ENCODE measurements at regions not wholly inside any gene's neighbourhood (a gene's known extent, or its start where the extent isn't known, plus 50 kb on each side); places are given as distances from the start of the nearest gene placed in this dataset.

DNA sequence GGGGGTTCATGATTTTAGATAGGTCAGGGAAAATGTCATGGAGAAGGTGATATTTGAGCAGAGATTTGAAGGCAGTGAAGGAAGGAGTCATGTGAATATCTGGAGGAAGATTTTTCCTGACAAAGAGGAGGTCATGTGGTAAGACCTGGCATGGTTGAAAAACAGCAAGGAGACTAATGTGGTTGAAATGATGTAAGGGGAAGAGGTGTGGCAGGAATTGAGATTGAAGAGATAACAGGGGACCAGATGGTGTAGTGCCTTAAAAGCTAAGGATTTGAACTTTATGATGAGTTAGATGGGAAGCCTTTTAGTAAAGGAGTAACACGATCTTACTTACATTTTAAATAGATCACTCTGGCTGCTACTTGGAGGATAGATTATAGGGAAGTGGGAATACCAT lies 210.9 kb downstream of the RTL9 start:
- TF ChIP-seq, protein P1, sequence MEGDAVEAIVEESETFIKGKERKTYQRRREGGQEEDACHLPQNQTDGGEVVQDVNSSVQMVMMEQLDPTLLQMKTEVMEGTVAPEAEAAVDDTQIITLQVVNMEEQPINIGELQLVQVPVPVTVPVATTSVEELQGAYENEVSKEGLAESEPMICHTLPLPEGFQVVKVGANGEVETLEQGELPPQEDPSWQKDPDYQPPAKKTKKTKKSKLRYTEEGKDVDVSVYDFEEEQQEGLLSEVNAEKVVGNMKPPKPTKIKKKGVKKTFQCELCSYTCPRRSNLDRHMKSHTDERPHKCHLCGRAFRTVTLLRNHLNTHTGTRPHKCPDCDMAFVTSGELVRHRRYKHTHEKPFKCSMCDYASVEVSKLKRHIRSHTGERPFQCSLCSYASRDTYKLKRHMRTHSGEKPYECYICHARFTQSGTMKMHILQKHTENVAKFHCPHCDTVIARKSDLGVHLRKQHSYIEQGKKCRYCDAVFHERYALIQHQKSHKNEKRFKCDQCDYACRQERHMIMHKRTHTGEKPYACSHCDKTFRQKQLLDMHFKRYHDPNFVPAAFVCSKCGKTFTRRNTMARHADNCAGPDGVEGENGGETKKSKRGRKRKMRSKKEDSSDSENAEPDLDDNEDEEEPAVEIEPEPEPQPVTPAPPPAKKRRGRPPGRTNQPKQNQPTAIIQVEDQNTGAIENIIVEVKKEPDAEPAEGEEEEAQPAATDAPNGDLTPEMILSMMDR (IDR thresholded peaks at IDR 0.05): no peak
- TF ChIP-seq POLR2A (IDR thresholded peaks at IDR 0.05): no peak
